IPS DF 6.9 (cell line): ENCODE measurements at regions not wholly inside any gene's neighbourhood (a gene's known extent, or its start where the extent isn't known, plus 50 kb on each side); places are given as distances from the start of the nearest gene placed in this dataset.

ENCODE experiments used
- DNase-seq: peaks from one replicate; pipeline ENCODE4 v3.0.0-alpha.2; 2013; ENCODE audit warnings: low read depth, low spot score
- H3K27ac ChIP-seq: one replicate; pipeline ENCODE4 v1.5.1; 2013; ENCODE audit warnings: low read length, control low read depth
- H3K27me3 ChIP-seq: 2 replicates; pipeline ENCODE4 v1.6.1; 2013; ENCODE audit warnings: mild to moderate bottlenecking, low read length; ENCODE audit not compliant: control insufficient read depth, insufficient read depth
- H3K36me3 ChIP-seq: 2 replicates; pipeline ENCODE4 v1.6.1; 2013; ENCODE audit warnings: low read length; ENCODE audit not compliant: control insufficient read depth, insufficient read depth
- H3K4me1 ChIP-seq: 2 replicates; pipeline ENCODE4 v1.6.1; 2013; ENCODE audit warnings: low read length; ENCODE audit not compliant: control insufficient read depth, insufficient read depth
- H3K4me3 ChIP-seq: 2 replicates; pipeline ENCODE4 v1.5.1; 2013; ENCODE audit warnings: mild to moderate bottlenecking, low read length
- H3K9me3 ChIP-seq: 2 replicates; pipeline ENCODE4 v1.6.1; 2013; ENCODE audit warnings: low read length, inconsistent platforms; ENCODE audit not compliant: control insufficient read depth, insufficient read depth
- WGBS: extraction: QIAGEN DNeasy Blood & Tissue Kit; methylation state at CpG from one replicate; pipeline ENCODE4 v1.1.7; 2013; ENCODE audit warnings: mixed read lengths, missing lambda C conversion rate; ENCODE audit not compliant: insufficient read length, insufficient coverage; 5-methylcytosine and 5-hydroxymethylcytosine counted together

GRCh38 chr20:40943591-40943990 is 85.0 kb upstream of the TOP1 start:
- Histone ChIP-seq H3K4me3 (no peak overlapping the region), H3K27me3 (no peaks in the 10 kb centered on the region), H3K36me3 (no peaks in the 10 kb centered on the region), H3K9me3 (no peaks in the 10 kb centered on the region), H3K4me1 (no peaks in the 10 kb centered on the region; the same call in 1 of the 2 replicates), H3K27ac (no peak overlapping the region)
- DNase-seq, result no peak
- WGBS, result no CpG with 5 or more reads among the region's 2 CpGs

- Histone ChIP-seq H3K4me3 (no peak overlapping the region), H3K27ac (no peak overlapping the region), H3K9me3 (no peaks in the 10 kb centered on the region), H3K27me3 (no peaks in the 10 kb centered on the region), H3K36me3 (no peaks in the 10 kb centered on the region), H3K4me1 (no peaks in the 10 kb centered on the region; the same call in 1 of the 2 replicates)
- no peak for DNase-seq
- WGBS, result no CpG with 5 or more reads among the region's 5 CpGs
Observed at GRCh38 chr20:40945189-40945588, 83.4 kb upstream of the TOP1 start.

GRCh38 chr20:40945754-40946450 is 82.7 kb upstream of the TOP1 start:
- WGBS, result no CpG with 5 or more reads among the region's 12 CpGs
- no peaks in the 10 kb centered on the region for H3K27me3 ChIP-seq
- no peaks in the 10 kb centered on the region; the same call in 1 of the 2 replicates for H3K4me1 ChIP-seq
- no peaks in the 10 kb centered on the region for H3K9me3 ChIP-seq
- H3K36me3 ChIP-seq, result no peaks in the 10 kb centered on the region
- peak; percentile 64 for DNase-seq
- H3K4me3 ChIP-seq, result no peak overlapping the region
- no peak overlapping the region for H3K27ac ChIP-seq

- WGBS, result no CpG with 5 or more reads among the region's 11 CpGs
Observed at GRCh38 chr20:40946451-40946850, 82.2 kb upstream of the TOP1 start.

GRCh38 chr20:40948465-40949267 is 80.0 kb upstream of the TOP1 start:
- no peaks in the 10 kb centered on the region for H3K27me3 ChIP-seq
- no peak for DNase-seq
- H3K9me3 ChIP-seq, result no peaks in the 10 kb centered on the region
- no peak overlapping the region for H3K4me3 ChIP-seq
- no peaks in the 10 kb centered on the region; the same call in 1 of the 2 replicates for H3K4me1 ChIP-seq
- WGBS, result no CpG with 5 or more reads among the region's 8 CpGs
- H3K36me3 ChIP-seq, result no peaks in the 10 kb centered on the region
- H3K27ac ChIP-seq, result no peak overlapping the region

More at GRCh38 chr20:40946451-40946850, 82.2 kb upstream of the TOP1 start:
- H3K4me3 ChIP-seq, result no peak overlapping the region
- H3K27me3 ChIP-seq, result no peaks in the 10 kb centered on the region
- no peaks in the 10 kb centered on the region; the same call in 1 of the 2 replicates for H3K4me1 ChIP-seq
- H3K36me3 ChIP-seq, result no peaks in the 10 kb centered on the region
- H3K27ac ChIP-seq, result no peak overlapping the region
- H3K9me3 ChIP-seq, result no peaks in the 10 kb centered on the region
- DNase-seq, result no peak

- Histone ChIP-seq H3K36me3 (no peaks in the 10 kb centered on the region), H3K4me3 (no peak overlapping the region), H3K27me3 (no peaks in the 10 kb centered on the region), H3K27ac (no peak overlapping the region), H3K4me1 (no peaks in the 10 kb centered on the region; the same call in 1 of the 2 replicates), H3K9me3 (peaks cover 1% of the 10 kb centered on the region; the same call in 1 of the 2 replicates)
- no peak for DNase-seq
- WGBS, result no CpG with 5 or more reads among the region's 2 CpGs
Observed at GRCh38 chr20:40949346-40949745, 79.3 kb upstream of the TOP1 start.

- H3K27me3 ChIP-seq, result no peaks in the 10 kb centered on the region
- H3K36me3 ChIP-seq, result no peaks in the 10 kb centered on the region
- H3K27ac ChIP-seq, result no peak overlapping the region
- H3K4me1 ChIP-seq, result no peaks in the 10 kb centered on the region
- no peak overlapping the region for H3K4me3 ChIP-seq
- WGBS, result no CpG with 5 or more reads among the region's 9 CpGs
- no peak for DNase-seq
- H3K9me3 ChIP-seq, result peaks cover 2% of the 10 kb centered on the region; the same call in 1 of the 2 replicates
Observed at GRCh38 chr20:40952136-40952535, 76.5 kb upstream of the TOP1 start.

- H3K27ac ChIP-seq, result no peak overlapping the region
- no CpG with 5 or more reads among the region's 2 CpGs for WGBS
- H3K4me3 ChIP-seq, result no peak overlapping the region
- no peaks in the 10 kb centered on the region for H3K27me3 ChIP-seq
- H3K4me1 ChIP-seq, result no peaks in the 10 kb centered on the region
- peaks cover 2% of the 10 kb centered on the region; the same call in 1 of the 2 replicates for H3K9me3 ChIP-seq
- no peak for DNase-seq
- no peaks in the 10 kb centered on the region for H3K36me3 ChIP-seq
Observed at GRCh38 chr20:40953416-40953815, 75.2 kb upstream of the TOP1 start.

- no peaks in the 10 kb centered on the region for H3K4me1 ChIP-seq
- no peak overlapping the region for H3K27ac ChIP-seq
- H3K36me3 ChIP-seq, result no peaks in the 10 kb centered on the region
- no peaks in the 10 kb centered on the region for H3K27me3 ChIP-seq
- WGBS, result no CpG with 5 or more reads among the region's 5 CpGs
- no peak for DNase-seq
- H3K4me3 ChIP-seq, result no peak overlapping the region
- H3K9me3 ChIP-seq, result peaks cover 2% of the 10 kb centered on the region; the same call in 1 of the 2 replicates
Observed at GRCh38 chr20:40953856-40954255, 74.8 kb upstream of the TOP1 start.

GRCh38 chr20:40954521-40955165 is 74.0 kb upstream of the TOP1 start:
- no peak for DNase-seq
- Histone ChIP-seq H3K36me3 (no peaks in the 10 kb centered on the region), H3K27me3 (no peaks in the 10 kb centered on the region), H3K4me3 (no peak overlapping the region), H3K4me1 (no peaks in the 10 kb centered on the region), H3K9me3 (peaks cover 2% of the 10 kb centered on the region; the same call in 1 of the 2 replicates), H3K27ac (no peak overlapping the region)
- WGBS, result no CpG with 5 or more reads among the region's 10 CpGs
